H4 (cell line): ENCODE measurements at regions not wholly inside any gene's neighbourhood (a gene's known extent, or its start where the extent isn't known, plus 50 kb on each side); places are given as distances from the start of the nearest gene placed in this dataset.
"Not testable (repeated sequence)": the region's sequence is repeated elsewhere in the genome, so short reads cannot be mapped to it uniquely, and the experiment has no call there.

Source experiments
- DNase-seq: peaks from one replicate; pipeline ENCODE4 v3.0.0-alpha.2; 2015; ENCODE audit warnings: low spot score

DNA sequence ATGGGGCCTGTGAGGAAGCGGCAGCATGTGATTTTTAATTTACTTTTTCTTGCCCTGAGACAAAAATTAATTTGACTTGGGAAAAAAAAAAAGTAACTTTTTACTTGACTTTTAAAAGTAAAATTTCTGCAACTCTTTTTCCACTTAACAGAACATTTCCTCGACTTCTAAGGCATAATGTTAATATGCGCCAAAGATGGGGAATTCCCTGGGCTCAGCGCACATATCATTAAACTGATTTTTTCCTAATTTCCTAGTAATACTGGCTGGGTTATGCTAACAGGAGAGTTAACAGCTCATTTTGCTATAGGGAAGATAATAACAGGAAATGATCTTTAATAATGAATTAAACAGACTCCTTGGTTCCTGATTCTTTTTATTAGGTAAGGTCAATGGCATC is 120.6 kb upstream of the CDH5 start:
- DNase-seq, result no peak

DNA sequence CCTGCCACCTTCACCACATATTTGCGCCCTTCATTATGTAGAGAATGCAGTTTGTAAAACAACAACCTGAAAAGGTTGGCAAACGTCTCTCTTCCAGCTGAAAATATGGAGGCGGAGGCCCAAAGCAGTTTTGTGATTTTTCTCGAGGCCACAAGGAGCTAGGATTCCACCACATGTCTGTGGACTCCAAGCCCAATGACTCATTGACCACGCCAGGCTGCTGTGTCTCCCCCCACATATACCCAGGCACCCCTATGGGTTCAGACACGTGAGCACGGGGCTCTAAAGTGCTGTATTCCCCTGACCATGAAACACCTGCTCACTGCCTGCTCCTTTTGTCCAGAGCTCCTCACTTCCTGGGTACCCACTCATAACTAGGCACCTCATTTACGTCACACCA is 121.4 kb upstream of the CDH5 start:
- no peak for DNase-seq

GRCh38 chr16:66242672-66243071 is 123.8 kb upstream of the CDH5 start:
- no peak for DNase-seq

DNA sequence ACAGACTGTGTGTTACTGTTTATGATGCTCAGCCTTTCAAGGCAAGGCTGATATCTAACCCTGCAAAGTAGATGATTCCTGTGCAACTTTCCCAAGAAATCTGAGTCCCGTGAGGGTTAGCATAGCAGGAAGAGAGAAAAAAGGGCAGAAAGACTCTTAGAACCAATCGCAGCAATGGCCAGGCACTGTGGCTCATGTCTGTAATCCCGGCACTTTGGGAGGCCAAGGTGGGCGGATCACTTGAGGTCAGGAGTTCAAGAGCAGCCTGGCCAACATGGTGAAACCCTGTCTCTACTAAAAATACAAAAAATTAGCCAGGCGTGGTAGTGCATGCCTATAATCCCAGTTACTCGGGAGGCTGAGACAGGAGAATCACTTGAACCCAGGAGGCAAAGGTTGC is 124.3 kb upstream of the CDH5 start:
- not testable (repeated sequence) for DNase-seq

DNA sequence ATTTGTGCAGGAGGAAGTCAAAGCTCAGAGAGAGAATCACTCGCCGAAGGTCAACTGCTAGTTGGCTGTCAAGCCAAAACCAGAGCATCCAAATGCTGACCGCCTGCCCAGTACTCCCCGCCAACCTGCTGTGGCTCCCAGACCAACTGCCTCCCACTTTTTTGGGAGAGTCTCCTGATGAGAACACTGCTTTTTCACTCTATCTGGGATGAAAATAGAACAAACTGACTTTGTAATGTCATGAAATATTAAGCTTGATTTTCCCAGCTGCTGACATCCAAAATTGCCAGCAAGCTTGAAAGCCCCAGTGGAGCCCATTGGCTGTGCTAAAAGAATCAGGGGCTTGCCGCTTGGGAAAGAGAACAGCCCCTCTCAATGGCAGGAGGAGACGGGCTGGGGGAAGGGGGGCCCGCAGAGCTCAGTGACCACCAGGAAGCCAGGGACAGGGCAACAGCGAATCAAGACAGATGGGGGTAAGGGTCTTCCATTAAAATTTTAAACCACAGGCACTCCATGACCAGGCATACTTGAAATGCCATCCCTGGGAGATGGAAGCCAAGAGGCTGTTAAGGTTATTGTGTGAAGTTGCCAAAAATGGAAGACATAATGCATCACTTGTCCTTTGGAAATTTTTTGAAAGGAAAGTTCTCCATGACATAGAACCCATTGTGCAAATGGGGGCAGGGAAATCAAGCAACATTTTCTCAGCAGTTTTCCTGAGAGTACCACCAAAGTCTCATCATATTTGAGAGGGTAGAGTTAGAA is 125.7 kb upstream of the CDH5 start:
- no peak for DNase-seq

DNA sequence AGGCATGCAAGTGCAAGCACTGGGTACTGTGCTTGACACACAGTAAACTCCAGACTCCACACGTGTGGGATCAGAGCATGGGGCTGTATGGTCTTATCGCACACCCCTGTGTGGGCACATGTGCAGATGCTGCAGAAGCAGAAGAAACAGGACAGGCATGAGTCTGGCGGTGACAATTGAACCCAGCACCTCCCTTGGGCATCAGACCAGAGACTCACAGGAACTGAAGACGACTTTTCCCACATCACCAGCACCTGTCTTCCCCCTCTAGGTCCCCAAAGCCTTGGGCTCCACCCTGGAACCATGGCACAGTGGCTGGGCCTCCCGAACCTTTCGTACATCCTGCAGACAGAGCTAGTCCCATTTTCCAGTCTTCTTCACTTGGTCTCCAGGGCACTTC is 126.4 kb upstream of the CDH5 start:
- DNase-seq, result no peak

- DNase-seq, result no peak
Measured at GRCh38 chr16:66238696-66239095, 127.8 kb upstream of the CDH5 start.

- DNase-seq, result no peak
Measured at GRCh38 chr16:66236301-66236700, 130.2 kb upstream of the CDH5 start.

- no peak for DNase-seq
Measured at GRCh38 chr16:66231452-66232160, 134.9 kb upstream of the CDH5 start.

DNA sequence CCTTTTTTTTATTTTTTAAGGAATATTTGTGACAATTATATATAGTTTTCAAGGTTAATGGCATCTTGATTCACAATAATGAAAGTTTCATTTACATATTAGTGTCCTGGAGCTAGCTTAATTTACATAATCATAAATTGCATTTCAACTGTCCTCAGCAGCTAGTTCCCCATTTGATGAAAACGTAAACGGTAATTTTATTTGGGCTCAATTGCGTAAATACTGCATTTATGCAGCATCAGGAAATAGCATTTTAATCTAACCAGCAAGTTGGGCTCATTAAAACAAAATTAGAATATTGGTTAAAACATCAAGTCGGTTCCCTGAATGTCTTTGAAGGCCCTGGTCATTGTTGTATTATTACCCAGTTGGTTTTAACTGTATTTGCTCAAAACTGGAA is 136.8 kb upstream of the CDH5 start:
- DNase-seq, result no peak

DNA sequence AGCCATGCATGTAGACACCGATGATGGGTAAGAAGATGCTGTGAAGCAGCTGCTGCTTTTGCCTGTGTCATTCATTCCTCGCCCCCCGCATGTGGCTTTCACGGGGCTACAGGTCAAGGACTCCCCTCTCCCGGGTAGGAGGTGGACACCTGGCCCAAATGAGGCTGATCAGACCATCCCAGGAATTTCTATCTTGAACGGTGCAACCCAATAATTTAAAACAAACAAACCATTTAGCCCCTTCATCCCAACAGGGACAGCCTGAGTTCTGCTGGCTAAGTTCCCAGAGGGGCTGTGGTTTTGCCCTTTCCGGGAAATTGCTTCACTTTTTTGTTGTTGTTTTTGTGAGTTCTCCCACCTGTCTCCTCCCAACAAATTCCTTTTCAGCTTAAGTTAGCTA is 137.7 kb upstream of the CDH5 start:
- peak; percentile 58 for DNase-seq

GRCh38 chr16:66227766-66228530 is 138.5 kb upstream of the CDH5 start:
- DNase-seq, result no peak

DNA sequence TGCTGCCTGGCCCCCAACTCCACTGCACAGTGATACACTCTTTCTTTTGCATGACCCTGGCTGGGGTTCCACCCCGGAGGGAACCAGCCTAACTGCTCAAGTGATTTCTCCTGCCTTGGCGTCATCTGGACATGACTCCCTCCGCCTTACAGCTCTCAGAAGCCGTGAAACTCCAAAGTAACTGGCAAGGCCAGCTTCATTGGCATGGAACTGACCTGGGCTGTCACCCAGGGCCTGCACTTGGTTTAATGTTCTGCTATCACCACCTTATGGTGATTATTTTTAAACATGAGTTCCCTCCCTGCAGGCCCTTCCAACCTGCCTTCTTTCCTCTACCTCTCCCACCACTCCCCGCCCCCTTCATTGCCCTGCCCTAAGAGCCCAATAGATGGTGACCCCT is 139.7 kb upstream of the CDH5 start:
- no peak for DNase-seq

- DNase-seq, result no peak
Measured at GRCh38 chr16:66225696-66226095, 140.8 kb upstream of the CDH5 start.

GRCh38 chr16:66224626-66225025 is 141.9 kb upstream of the CDH5 start:
- no peak for DNase-seq

GRCh38 chr16:66224186-66224585 is 142.3 kb upstream of the CDH5 start:
- no peak for DNase-seq

GRCh38 chr16:66223176-66223780 is 143.2 kb upstream of the CDH5 start:
- no peak for DNase-seq

DNA sequence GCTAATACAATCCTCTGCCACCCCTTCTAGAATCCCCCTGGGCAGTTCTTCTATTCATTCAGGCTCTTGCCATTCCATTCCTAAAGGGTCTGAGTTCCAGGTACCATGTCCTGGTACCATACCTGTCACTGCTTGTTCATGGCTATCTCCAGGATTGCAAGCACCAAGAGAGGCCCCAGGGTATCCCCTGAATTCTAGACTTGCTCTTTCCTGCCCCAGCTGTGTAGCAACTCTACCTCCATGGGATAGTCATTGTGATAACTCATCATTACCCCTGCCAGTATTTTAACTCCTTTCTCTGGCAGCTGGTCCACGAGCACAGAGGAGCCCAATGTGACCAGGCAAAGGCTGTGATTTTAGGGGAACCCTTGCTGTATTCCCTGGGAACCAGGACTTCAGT is 143.7 kb upstream of the CDH5 start:
- DNase-seq, result no peak

- no peak for DNase-seq
Measured at GRCh38 chr16:66220702-66221101, 145.8 kb upstream of the CDH5 start.

DNA sequence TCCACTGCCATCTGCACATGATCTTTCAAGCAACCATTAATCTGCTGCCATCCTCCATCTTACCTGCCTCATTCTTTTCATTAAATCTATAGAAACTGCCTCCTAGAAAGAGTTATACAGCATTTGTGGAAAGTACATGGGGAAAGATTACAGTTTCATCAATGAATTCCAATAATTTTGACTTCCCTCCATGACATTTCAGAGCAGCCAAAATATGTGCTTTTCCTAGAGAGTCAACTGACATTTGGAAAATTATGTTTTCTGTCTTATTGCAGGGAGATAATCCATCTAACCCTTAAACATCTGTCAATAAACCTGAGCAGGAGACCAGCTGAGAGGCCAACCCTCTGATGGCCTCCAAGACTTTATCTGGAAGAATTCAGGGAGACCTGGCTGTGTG is 147.0 kb upstream of the CDH5 start:
- DNase-seq, result no peak

DNA sequence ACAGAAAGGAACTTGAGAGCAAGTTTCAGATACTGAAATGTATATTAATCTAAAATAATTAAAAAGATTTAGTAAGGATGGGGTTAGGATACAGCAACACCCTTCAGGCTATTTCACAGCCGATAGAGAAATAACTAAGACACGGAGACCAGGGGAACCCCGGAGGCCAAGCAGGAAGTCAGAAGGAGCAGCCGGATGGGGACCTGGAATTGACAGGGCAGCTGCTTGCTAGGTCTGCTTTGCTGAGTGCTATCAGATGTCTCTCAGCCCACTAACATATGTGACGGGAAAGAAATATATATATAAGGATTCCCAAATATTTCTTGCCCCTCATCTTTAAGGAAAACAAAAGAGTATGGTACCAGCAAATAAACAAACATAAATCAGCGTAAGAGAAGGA is 154.1 kb upstream of the CDH5 start:
- DNase-seq, result no peak

DNA sequence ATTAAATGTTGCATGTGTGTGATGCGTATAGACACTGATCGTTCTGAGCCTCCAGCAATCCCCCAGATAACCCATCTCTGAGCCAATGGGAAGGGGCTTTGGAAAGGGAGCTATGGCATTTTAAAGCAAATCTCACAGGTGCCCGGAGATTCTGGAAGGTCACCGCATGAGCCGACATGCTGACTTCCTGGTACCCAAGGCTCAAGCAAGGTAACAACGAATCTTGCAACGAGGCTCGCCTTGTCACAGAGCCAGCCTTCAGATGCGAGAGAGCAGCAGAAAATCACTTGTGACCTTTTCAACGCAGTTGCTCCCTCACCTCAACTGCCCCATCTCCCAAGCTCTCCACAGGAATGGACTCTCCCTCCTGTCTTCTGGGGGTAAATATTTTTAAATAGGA is 154.8 kb upstream of the CDH5 start:
- no peak for DNase-seq

GRCh38 chr16:66207883-66208265 is 158.6 kb upstream of the CDH5 start:
- no peak for DNase-seq
